ENCODE measurements at regions not wholly inside any gene's neighbourhood (a gene's known extent, or its start where the extent isn't known, plus 50 kb on each side); places are given as distances from the start of the nearest gene placed in this dataset.
A peak's percentile ranks its signal among the peaks of the same experiment; 100 is the strongest.

DNA sequence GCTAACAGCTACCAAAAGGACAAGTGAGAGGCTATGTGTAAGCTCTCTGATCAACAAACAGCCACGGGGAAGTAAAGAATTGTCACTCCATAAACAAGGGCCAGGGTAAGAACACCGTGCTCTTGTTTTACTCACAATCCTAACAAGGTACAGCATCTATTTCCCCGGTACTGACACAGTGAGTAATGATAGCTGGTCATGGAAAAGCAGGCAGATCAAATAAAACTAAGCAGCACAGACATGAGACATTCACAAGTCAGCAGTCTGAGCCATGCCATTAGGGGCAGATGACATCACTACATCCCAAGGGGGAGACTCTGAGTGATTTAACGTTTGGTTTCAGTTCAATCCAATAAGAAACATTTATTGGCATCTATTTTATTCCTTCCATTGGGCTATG is 54.4 kb downstream of the ARL6IP4 start:
- WGBS (ENCODE audit: insufficient coverage): no CpG with 5 or more reads among the region's 4 CpGs

DNA sequence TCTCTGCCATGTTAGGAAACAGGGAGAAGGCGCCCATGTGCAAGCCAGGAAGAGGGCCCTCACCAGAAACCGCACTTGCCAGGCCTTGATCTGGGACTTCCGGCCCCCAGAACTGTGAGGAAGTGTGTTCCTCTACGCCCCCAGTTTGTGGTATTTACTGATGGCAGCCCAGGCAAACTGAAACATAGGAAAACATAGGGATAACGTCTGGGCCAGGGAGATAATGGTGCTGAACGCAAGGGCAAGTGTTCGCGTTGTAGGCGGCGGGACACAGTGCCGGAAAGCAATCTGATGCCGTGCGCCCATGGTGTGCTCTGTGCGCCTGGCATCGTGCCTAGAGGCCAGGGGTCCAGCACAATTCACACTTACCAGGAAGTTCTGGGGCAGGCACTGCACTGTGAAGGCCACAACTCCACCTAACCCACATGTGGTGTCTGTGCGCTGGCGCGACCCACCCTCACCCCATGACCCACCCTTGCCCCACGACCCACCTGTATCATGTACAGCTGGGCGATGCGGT is 53.6 kb downstream of the ARL6IP4 start:
- H3K4me1 ChIP-seq (ENCODE audit: control insufficient read depth in 1 of 2, insufficient read depth in 2 of 2, low read length in 2 of 2): peaks cover 16 to 17% of the 10 kb centered on the region in 2 donors
- no peaks in the 10 kb centered on the region for H3K27me3 ChIP-seq (ENCODE audit: control insufficient read depth in 2 of 2, insufficient read depth in 2 of 2, low read length in 2 of 2)
- peaks cover 0 to 6% (median 2%) of the 10 kb centered on the region in 3 donors for H3K27me3 Mint-ChIP-seq (ENCODE audit: low read depth in 3 of 3)
- WGBS (ENCODE audit: insufficient coverage): 1% methylated on average over 17 of the region's 21 CpGs
- H3K4me3 ChIP-seq (replicated peaks in 1 of 3; ENCODE audit: low read depth in 2 of 3, low read length in 3 of 3): peak overlapping the region in 2 of 3 experiments; percentile 12 to 64
- H3K79me2 ChIP-seq (ENCODE audit: insufficient read depth, low read length): no peaks in the 10 kb centered on the region
- H3K4me2 ChIP-seq (replicated peaks; ENCODE audit: extremely low read depth, low read length, poor library complexity, severe bottlenecking): peak overlapping the region; percentile 70
- H3K4me1 Mint-ChIP-seq: peaks cover 27% of the 10 kb centered on the region
- TF ChIP-seq, protein P1, sequence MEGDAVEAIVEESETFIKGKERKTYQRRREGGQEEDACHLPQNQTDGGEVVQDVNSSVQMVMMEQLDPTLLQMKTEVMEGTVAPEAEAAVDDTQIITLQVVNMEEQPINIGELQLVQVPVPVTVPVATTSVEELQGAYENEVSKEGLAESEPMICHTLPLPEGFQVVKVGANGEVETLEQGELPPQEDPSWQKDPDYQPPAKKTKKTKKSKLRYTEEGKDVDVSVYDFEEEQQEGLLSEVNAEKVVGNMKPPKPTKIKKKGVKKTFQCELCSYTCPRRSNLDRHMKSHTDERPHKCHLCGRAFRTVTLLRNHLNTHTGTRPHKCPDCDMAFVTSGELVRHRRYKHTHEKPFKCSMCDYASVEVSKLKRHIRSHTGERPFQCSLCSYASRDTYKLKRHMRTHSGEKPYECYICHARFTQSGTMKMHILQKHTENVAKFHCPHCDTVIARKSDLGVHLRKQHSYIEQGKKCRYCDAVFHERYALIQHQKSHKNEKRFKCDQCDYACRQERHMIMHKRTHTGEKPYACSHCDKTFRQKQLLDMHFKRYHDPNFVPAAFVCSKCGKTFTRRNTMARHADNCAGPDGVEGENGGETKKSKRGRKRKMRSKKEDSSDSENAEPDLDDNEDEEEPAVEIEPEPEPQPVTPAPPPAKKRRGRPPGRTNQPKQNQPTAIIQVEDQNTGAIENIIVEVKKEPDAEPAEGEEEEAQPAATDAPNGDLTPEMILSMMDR (IDR thresholded peaks at IDR 0.05): no peak
- intact Hi-C loops (cut with micrococcal nuclease): no loop called here
- H3K36me3 ChIP-seq (replicated peaks in 1 of 2; ENCODE audit: control insufficient read depth in 1 of 2, insufficient read depth in 2 of 2, low read length in 2 of 2): no peaks in the 10 kb centered on the region
- H3K9me3 ChIP-seq (replicated peaks in 1 of 2; ENCODE audit: control insufficient read depth in 1 of 2, insufficient read depth in 1 of 2, low read length in 2 of 2): no peaks in the 10 kb centered on the region
- H3K27ac Mint-ChIP-seq: peak overlapping the region in 4 of 7 donors; percentile 13 to 69 (median 32)
- no peak for DNase-seq
- H3K36me3 Mint-ChIP-seq: peaks cover 0 to 2% of the 10 kb centered on the region in 2 donors
- no peak overlapping the region for H3K27ac ChIP-seq (ENCODE audit: low read depth in 1 of 2, low read length in 2 of 2)
- H4K20me1 ChIP-seq (ENCODE audit: insufficient read depth, low read length): no peaks in the 10 kb centered on the region
- H3K4me3 Mint-ChIP-seq: peak overlapping the region; percentile 70 to 86
- peak overlapping the region; percentile 50 for H3K9ac ChIP-seq (ENCODE audit: insufficient read depth, low read length, poor library complexity, severe bottlenecking)
- peak overlapping the region; percentile 79 for H2AFZ ChIP-seq (ENCODE audit: insufficient read depth, low read depth, low read length, poor library complexity, severe bottlenecking)
- peaks cover 0 to 3% (median 0%) of the 10 kb centered on the region in 7 donors for H3K9me3 Mint-ChIP-seq

More for the DNA sequence above, 54.4 kb downstream of the ARL6IP4 start:
- TF ChIP-seq, protein P1 (IDR thresholded peaks at IDR 0.05): no peak
- H3K27ac ChIP-seq (ENCODE audit: low read depth in 1 of 2, low read length in 2 of 2): no peak overlapping the region
- intact Hi-C loops (cut with micrococcal nuclease): no loop called here
- no peak for DNase-seq
- no peaks in the 10 kb centered on the region for H3K36me3 ChIP-seq (replicated peaks in 1 of 2; ENCODE audit: control insufficient read depth in 1 of 2, insufficient read depth in 2 of 2, low read length in 2 of 2)
- no peak overlapping the region for H3K4me3 ChIP-seq (replicated peaks in 1 of 3; ENCODE audit: low read depth in 2 of 3, low read length in 3 of 3)
- H3K27ac Mint-ChIP-seq: no peak overlapping the region
- peaks cover 0 to 6% (median 4%) of the 10 kb centered on the region in 3 donors for H3K27me3 Mint-ChIP-seq (ENCODE audit: low read depth in 3 of 3)
- H3K4me2 ChIP-seq (replicated peaks; ENCODE audit: extremely low read depth, low read length, poor library complexity, severe bottlenecking): no peak overlapping the region
- no peaks in the 10 kb centered on the region for H3K79me2 ChIP-seq (ENCODE audit: insufficient read depth, low read length)
- peaks cover 0 to 3% (median 0%) of the 10 kb centered on the region in 7 donors for H3K9me3 Mint-ChIP-seq
- H3K9me3 ChIP-seq (replicated peaks in 1 of 2; ENCODE audit: control insufficient read depth in 1 of 2, insufficient read depth in 1 of 2, low read length in 2 of 2): no peaks in the 10 kb centered on the region
- peaks cover 35% of the 10 kb centered on the region for H3K4me1 Mint-ChIP-seq
- no peaks in the 10 kb centered on the region for H4K20me1 ChIP-seq (ENCODE audit: insufficient read depth, low read length)
- H3K4me1 ChIP-seq (ENCODE audit: control insufficient read depth in 1 of 2, insufficient read depth in 2 of 2, low read length in 2 of 2): peaks cover 20 to 22% of the 10 kb centered on the region in 2 donors
- no peak overlapping the region for H2AFZ ChIP-seq (ENCODE audit: insufficient read depth, low read depth, low read length, poor library complexity, severe bottlenecking)
- peaks cover 0 to 2% of the 10 kb centered on the region in 2 donors for H3K36me3 Mint-ChIP-seq
- H3K4me3 Mint-ChIP-seq: no peak overlapping the region
- H3K27me3 ChIP-seq (ENCODE audit: control insufficient read depth in 2 of 2, insufficient read depth in 2 of 2, low read length in 2 of 2): no peaks in the 10 kb centered on the region
- no peak overlapping the region for H3K9ac ChIP-seq (ENCODE audit: insufficient read depth, low read length, poor library complexity, severe bottlenecking)
